Osteocyte (in vitro differentiated cells): ENCODE measurements at regions not wholly inside any gene's neighbourhood (a gene's known extent, or its start where the extent isn't known, plus 50 kb on each side); places are given as distances from the start of the nearest gene placed in this dataset.

Source experiments
- DNase-seq: peaks from one replicate; pipeline ENCODE4 v3.0.0; 2021; ENCODE audit warnings: mixed read lengths; ENCODE audit not compliant: unreplicated experiment; ENCODE audit errors: extremely low spot score
- H3K27ac Mint-ChIP-seq: one replicate; pipeline ENCODE4 v1.8.0; 2021; ENCODE audit warnings: mild to moderate bottlenecking, mixed read lengths; ENCODE audit not compliant: unreplicated experiment
- H3K27me3 Mint-ChIP-seq: one replicate; pipeline ENCODE4 v1.8.0; 2021; ENCODE audit warnings: mixed read lengths; ENCODE audit not compliant: unreplicated experiment
- H3K36me3 Mint-ChIP-seq: one replicate; pipeline ENCODE4 v1.8.0; 2021; ENCODE audit warnings: mixed read lengths; ENCODE audit not compliant: unreplicated experiment
- H3K4me1 Mint-ChIP-seq: one replicate; pipeline ENCODE4 v1.8.0; 2021; ENCODE audit warnings: mixed read lengths; ENCODE audit not compliant: unreplicated experiment
- H3K4me3 Mint-ChIP-seq: one replicate; pipeline ENCODE4 v1.8.0; 2021; ENCODE audit warnings: mild to moderate bottlenecking, moderate library complexity, mixed read lengths; ENCODE audit not compliant: unreplicated experiment
- H3K9me3 Mint-ChIP-seq: one replicate; pipeline ENCODE4 v1.8.0; 2021; ENCODE audit warnings: mixed read lengths; ENCODE audit not compliant: unreplicated experiment
- TF ChIP-seq, protein P1 (sequence below): fragments of 200-600 bp; sonication (generic); IDR thresholded peaks from 2 replicates; pipeline ENCODE4 v1.5.0; 2021; ENCODE audit warnings: antibody characterized with exemption, mild to moderate bottlenecking, moderate library complexity

- Mint-ChIP-seq H3K36me3 (no peaks in the 10 kb centered on the region), H3K27ac (no peak overlapping the region), H3K9me3 (no peaks in the 10 kb centered on the region), H3K4me1 (peaks cover 10% of the 10 kb centered on the region), H3K27me3 (peaks cover 11% of the 10 kb centered on the region), H3K4me3 (no peak overlapping the region)
- TF ChIP-seq, protein P1, sequence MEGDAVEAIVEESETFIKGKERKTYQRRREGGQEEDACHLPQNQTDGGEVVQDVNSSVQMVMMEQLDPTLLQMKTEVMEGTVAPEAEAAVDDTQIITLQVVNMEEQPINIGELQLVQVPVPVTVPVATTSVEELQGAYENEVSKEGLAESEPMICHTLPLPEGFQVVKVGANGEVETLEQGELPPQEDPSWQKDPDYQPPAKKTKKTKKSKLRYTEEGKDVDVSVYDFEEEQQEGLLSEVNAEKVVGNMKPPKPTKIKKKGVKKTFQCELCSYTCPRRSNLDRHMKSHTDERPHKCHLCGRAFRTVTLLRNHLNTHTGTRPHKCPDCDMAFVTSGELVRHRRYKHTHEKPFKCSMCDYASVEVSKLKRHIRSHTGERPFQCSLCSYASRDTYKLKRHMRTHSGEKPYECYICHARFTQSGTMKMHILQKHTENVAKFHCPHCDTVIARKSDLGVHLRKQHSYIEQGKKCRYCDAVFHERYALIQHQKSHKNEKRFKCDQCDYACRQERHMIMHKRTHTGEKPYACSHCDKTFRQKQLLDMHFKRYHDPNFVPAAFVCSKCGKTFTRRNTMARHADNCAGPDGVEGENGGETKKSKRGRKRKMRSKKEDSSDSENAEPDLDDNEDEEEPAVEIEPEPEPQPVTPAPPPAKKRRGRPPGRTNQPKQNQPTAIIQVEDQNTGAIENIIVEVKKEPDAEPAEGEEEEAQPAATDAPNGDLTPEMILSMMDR, result no peak
- no peak for DNase-seq
Observed at GRCh38 chr9:13896922-13897835, 416.8 kb downstream of the NFIB start.

DNA sequence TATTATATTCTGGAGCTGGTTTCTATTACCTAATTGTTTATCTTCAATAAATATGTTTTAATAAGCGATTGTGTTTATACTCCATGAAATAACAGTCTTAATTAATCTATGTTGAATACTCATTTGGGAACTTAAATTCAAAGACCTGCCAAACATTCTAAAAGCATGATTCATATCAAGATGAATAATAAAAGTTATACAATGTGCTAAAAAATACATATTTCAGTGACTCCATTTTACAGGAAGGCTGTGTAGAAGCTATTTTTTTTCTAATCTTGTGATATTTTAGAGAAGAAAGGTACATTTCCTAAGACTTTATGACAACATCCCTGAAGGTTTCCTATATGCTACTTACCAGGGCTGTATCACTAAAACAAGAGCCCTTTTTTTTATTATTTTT lies 417.9 kb downstream of the NFIB start:
- peaks cover 10% of the 10 kb centered on the region for H3K9me3 Mint-ChIP-seq

DNA sequence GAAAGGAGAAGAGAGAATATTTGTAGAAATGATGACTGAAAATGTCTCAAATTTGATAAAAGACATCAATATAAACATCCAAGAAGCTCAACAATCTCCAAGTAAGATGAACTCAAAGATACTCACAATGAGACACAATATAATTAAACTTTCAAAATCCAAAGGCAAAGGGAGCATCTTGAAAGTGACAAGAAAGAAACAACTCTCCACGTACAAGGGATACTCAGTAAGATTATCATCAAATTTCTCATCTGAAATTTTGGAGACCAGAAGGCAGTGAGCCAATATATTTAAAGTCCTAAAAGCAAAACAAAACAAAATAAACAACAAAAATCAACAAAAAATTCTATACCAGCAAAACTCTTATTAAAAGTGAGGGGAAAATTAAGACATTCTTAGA lies 428.7 kb downstream of the NFIB start:
- Mint-ChIP-seq H3K27me3 (no peaks in the 10 kb centered on the region), H3K36me3 (peaks cover 7% of the 10 kb centered on the region), H3K4me1 (peaks cover 3% of the 10 kb centered on the region), H3K9me3 (peaks cover 18% of the 10 kb centered on the region), H3K27ac (no peak overlapping the region), H3K4me3 (no peak overlapping the region)
- TF ChIP-seq, protein P1, result no peak
- no peak for DNase-seq

More for the DNA sequence above, 417.9 kb downstream of the NFIB start:
- no peak for DNase-seq
- Mint-ChIP-seq H3K4me3 (no peak overlapping the region), H3K36me3 (no peaks in the 10 kb centered on the region), H3K27me3 (peaks cover 10% of the 10 kb centered on the region), H3K27ac (no peak overlapping the region), H3K4me1 (peaks cover 10% of the 10 kb centered on the region)
- TF ChIP-seq, protein P1, result no peak

DNA sequence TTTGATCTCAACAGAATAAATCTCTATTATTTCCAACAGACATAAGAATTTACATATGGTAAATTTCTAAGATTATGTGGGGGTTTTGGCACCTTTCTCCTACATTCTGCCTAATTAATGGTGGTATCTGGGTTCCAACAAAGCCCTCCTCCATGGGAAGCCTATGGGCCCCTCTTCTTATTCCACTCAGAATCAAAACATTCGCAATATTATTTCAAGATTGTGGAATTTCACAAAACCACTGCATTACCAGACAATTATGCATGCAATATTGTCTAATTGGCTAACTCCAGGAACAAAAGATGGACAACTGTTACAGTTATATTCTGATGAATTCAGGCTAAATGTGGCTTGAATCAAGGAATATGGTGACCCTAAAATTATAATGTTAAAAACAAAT lies 434.0 kb downstream of the NFIB start:
- no peak overlapping the region for H3K4me3 Mint-ChIP-seq
- TF ChIP-seq, protein P1, result no peak
- H3K36me3 Mint-ChIP-seq, result peaks cover 2% of the 10 kb centered on the region
- peaks cover 13% of the 10 kb centered on the region for H3K4me1 Mint-ChIP-seq
- DNase-seq, result no peak
- H3K27me3 Mint-ChIP-seq, result no peaks in the 10 kb centered on the region
- H3K9me3 Mint-ChIP-seq, result peaks cover 6% of the 10 kb centered on the region
- no peak overlapping the region for H3K27ac Mint-ChIP-seq

- TF ChIP-seq, protein P1, result no peak
- H3K9me3 Mint-ChIP-seq, result peaks cover 5% of the 10 kb centered on the region
- no peaks in the 10 kb centered on the region for H3K36me3 Mint-ChIP-seq
- no peak overlapping the region for H3K27ac Mint-ChIP-seq
- no peak overlapping the region for H3K4me3 Mint-ChIP-seq
- peaks cover 13% of the 10 kb centered on the region for H3K4me1 Mint-ChIP-seq
- no peak for DNase-seq
- no peaks in the 10 kb centered on the region for H3K27me3 Mint-ChIP-seq
Observed at GRCh38 chr9:13879011-13879410, 434.9 kb downstream of the NFIB start.
